ENCODE measurements at regions not wholly inside any gene's neighbourhood (a gene's known extent, or its start where the extent isn't known, plus 50 kb on each side); places are given as distances from the start of the nearest gene placed in this dataset.

- Histone ChIP-seq H3K9me3 (ENCODE audit: control insufficient read depth, low read length) (no peaks in the 10 kb centered on the region), H3K4me3 (ENCODE audit: low read length) (no peak overlapping the region), H3K27ac (ENCODE audit: low read length) (no peak overlapping the region), H3K27me3 (ENCODE audit: control insufficient read depth, insufficient read depth) (no peaks in the 10 kb centered on the region), H3K4me1 (ENCODE audit: control insufficient read depth, insufficient read depth, low read length) (no peaks in the 10 kb centered on the region)
- ATAC-seq (no peak), DNase-seq (no peak)
- 65% methylated on average over 3 of the region's 3 CpGs for WGBS
- intact Hi-C loops (cut with DNase I): no loop called here
Measured at GRCh38 chr11:97229936-97230335, 840.1 kb downstream of the JRKL start.

DNA sequence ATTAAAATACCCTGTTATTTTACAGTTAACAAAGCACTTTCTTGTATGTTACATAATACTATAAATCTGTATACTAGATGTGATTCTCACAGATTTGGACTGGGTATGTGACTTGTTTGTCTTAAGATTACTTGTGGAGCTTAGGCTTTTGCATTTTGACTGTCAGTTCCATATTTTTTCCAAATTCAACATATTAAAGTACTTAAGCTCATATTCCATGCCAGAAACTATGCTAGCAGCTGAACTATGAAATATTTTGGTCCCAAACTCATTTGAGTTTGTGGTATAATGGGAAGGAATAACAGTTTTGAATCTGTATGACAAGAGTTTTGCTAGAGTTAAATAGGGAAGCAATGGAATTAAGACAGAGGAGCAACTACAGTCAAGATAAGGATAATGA is 841.4 kb downstream of the JRKL start:
- intact Hi-C loops (cut with DNase I): no loop called here
- ATAC-seq: no peak

DNA sequence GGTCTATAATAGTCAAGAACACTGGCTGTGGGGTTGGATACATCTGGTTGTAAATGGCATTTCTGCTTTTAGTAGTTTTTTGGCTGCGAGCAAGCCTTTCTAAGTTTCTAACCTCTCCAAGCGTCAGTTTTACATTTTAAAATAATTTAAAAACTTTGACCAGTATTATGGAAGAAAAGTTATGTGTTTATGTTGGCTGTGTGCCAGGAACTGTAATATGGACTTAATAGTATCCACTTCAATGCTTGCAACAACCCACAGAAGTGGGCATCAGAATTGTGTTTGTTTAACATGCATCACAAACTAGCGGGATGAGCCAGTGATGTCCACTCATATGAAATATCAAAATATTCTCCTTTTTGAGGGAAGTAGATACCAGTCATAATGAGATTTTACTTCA is 844.2 kb downstream of the JRKL start:
- ATAC-seq (no peak), DNase-seq (no peak)
- 73% methylated on average over 3 of the region's 3 CpGs for WGBS
- Histone ChIP-seq H3K9me3 (ENCODE audit: control insufficient read depth, low read length) (no peaks in the 10 kb centered on the region), H3K4me1 (ENCODE audit: control insufficient read depth, insufficient read depth, low read length) (no peaks in the 10 kb centered on the region), H3K27ac (ENCODE audit: low read length) (no peak overlapping the region), H3K4me3 (ENCODE audit: low read length) (no peak overlapping the region), H3K27me3 (ENCODE audit: control insufficient read depth, insufficient read depth) (no peaks in the 10 kb centered on the region)
- intact Hi-C loops (cut with DNase I): no loop called here

More for the DNA sequence above, 841.4 kb downstream of the JRKL start:
- no peaks in the 10 kb centered on the region for H3K4me1 ChIP-seq (ENCODE audit: control insufficient read depth, insufficient read depth, low read length)
- DNase-seq: no peak
- H3K27ac ChIP-seq (ENCODE audit: low read length): no peak overlapping the region
- H3K27me3 ChIP-seq (ENCODE audit: control insufficient read depth, insufficient read depth): no peaks in the 10 kb centered on the region
- H3K9me3 ChIP-seq (ENCODE audit: control insufficient read depth, low read length): no peaks in the 10 kb centered on the region
- no peak overlapping the region for H3K4me3 ChIP-seq (ENCODE audit: low read length)

- H3K27ac ChIP-seq (ENCODE audit: low read length): no peak overlapping the region
- no peaks in the 10 kb centered on the region for H3K9me3 ChIP-seq (ENCODE audit: control insufficient read depth, low read length)
- 83% methylated on average over 2 of the region's 2 CpGs for WGBS
- intact Hi-C loops (cut with DNase I): no loop called here
- ATAC-seq: no peak
- no peak overlapping the region for H3K4me3 ChIP-seq (ENCODE audit: low read length)
- no peaks in the 10 kb centered on the region for H3K27me3 ChIP-seq (ENCODE audit: control insufficient read depth, insufficient read depth)
- DNase-seq: no peak
- no peaks in the 10 kb centered on the region for H3K4me1 ChIP-seq (ENCODE audit: control insufficient read depth, insufficient read depth, low read length)
Measured at GRCh38 chr11:97237151-97237550, 847.3 kb downstream of the JRKL start.

GRCh38 chr11:97247601-97248000 is 857.8 kb downstream of the JRKL start:
- Histone ChIP-seq H3K4me1 (ENCODE audit: control insufficient read depth, insufficient read depth, low read length) (no peaks in the 10 kb centered on the region), H3K4me3 (ENCODE audit: low read length) (no peak overlapping the region), H3K27ac (ENCODE audit: low read length) (no peak overlapping the region), H3K9me3 (ENCODE audit: control insufficient read depth, low read length) (no peaks in the 10 kb centered on the region), H3K27me3 (ENCODE audit: control insufficient read depth, insufficient read depth) (no peaks in the 10 kb centered on the region)
- intact Hi-C loops (cut with DNase I): no loop called here
- 86% methylated on average over 3 of the region's 3 CpGs for WGBS
- no peak for DNase-seq
- no peak for ATAC-seq

DNA sequence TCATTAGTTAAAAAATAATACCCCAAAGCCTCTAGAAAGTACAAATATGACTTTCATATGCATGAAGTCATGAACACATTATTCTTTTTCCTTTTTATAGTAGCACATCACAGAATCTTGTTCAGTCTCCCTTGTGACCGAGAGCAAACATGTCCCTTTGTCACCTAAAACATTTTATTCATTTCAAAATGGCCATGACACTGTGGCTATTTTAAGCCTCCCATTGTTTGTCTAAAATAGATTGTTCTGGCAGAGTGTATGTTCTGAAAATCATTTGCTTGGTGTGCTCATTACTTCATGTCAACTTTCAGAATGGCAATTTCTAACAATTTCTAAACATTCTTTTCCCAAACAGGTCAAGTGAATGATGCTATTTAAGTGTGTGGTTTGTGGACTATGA is 865.0 kb downstream of the JRKL start:
- WGBS: 12% methylated on average over 1 of the region's 1 CpG
- Histone ChIP-seq H3K4me1 (ENCODE audit: control insufficient read depth, insufficient read depth, low read length) (no peaks in the 10 kb centered on the region), H3K9me3 (ENCODE audit: control insufficient read depth, low read length) (no peaks in the 10 kb centered on the region), H3K27me3 (ENCODE audit: control insufficient read depth, insufficient read depth) (no peaks in the 10 kb centered on the region), H3K4me3 (ENCODE audit: low read length) (no peak overlapping the region), H3K27ac (ENCODE audit: low read length) (no peak overlapping the region)
- DNase-seq (no peak), ATAC-seq (no peak)
- intact Hi-C loops (cut with DNase I): no loop called here

DNA sequence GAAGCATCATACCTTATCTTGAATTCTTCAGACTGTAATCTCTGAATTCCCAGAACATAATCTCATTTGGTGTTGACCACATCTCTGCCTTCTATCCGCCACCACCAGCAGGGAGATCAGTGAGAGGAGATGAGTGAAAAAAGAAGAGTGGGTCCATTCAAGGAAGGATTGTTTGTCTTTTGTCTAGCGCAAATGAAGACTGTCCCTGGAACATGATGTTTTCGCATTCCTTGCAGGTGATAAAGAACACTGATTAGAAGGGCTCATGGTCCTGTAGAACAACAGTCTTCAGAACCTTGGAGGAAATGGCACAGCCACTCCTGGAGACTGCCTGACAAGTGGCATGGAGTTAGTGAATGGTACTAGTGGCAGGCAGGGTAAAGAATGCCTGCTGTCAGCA is 869.6 kb downstream of the JRKL start:
- 82% methylated on average over 3 of the region's 3 CpGs for WGBS
- H3K27me3 ChIP-seq (ENCODE audit: control insufficient read depth, insufficient read depth): no peaks in the 10 kb centered on the region
- DNase-seq (no peak), ATAC-seq (no peak)
- no peak overlapping the region for H3K4me3 ChIP-seq (ENCODE audit: low read length)
- H3K9me3 ChIP-seq (ENCODE audit: control insufficient read depth, low read length): no peaks in the 10 kb centered on the region
- intact Hi-C loops (cut with DNase I): no loop called here
- H3K27ac ChIP-seq (ENCODE audit: low read length): no peak overlapping the region
- peaks cover 1% of the 10 kb centered on the region for H3K4me1 ChIP-seq (ENCODE audit: control insufficient read depth, insufficient read depth, low read length)

DNA sequence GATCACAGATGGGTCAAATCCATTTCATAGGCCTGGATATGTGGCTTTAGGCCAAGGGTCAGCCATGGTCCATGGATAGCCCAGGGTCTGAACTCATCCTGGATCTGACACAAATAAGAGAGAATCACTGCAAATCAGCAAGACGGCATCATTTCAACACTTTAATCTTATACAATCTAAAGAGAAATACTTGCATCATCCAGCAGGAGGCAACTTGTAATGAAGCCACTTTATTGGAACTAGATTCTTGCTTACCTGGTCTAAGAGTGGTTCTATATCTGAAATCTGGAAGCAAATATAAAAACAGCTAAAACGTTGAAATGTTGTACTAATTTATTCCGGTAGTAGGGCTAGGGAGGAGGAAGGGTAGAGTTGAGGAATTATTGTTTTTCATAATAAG is 870.1 kb downstream of the JRKL start:
- no peak overlapping the region for H3K4me3 ChIP-seq (ENCODE audit: low read length)
- intact Hi-C loops (cut with DNase I): no loop called here
- no peak for DNase-seq
- no peak for ATAC-seq
- WGBS: 91% methylated on average over 3 of the region's 3 CpGs
- H3K27ac ChIP-seq (ENCODE audit: low read length): no peak overlapping the region
- peaks cover 1% of the 10 kb centered on the region for H3K4me1 ChIP-seq (ENCODE audit: control insufficient read depth, insufficient read depth, low read length)
- no peaks in the 10 kb centered on the region for H3K27me3 ChIP-seq (ENCODE audit: control insufficient read depth, insufficient read depth)
- H3K9me3 ChIP-seq (ENCODE audit: control insufficient read depth, low read length): no peaks in the 10 kb centered on the region

DNA sequence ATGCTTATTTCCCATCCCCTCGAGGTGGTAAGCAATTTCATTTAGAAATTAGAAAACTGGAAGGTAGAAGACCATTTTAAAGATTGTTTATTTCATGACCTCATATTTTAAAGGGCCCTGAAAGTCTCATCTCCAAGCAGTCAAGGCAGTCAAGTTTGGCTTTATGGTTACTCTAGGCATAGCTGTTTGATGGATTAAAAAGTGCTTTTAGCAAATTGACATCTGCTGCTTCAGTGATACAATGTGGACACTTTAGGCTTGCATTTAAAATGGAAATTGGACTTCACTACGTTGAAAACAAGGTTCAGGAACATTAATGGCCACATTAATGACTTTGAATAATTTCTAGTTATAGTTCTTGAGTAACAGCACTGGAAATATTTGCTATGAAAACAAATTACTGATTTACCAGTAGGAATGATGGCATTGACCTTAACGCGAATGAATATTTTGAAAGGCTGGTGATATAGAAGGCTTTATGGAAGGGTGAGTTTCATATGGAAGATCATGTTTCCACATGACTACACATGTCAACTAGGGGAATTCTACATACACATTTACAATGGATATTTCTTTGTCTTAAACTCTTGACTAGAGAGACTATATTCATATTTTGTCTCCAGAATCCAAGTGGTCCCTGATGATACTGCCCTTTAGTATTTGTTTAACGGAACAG is 873.5 kb downstream of the JRKL start:
- peaks cover 1% of the 10 kb centered on the region for H3K4me1 ChIP-seq (ENCODE audit: control insufficient read depth, insufficient read depth, low read length)
- WGBS: 78% methylated on average over 5 of the region's 5 CpGs
- no peaks in the 10 kb centered on the region for H3K27me3 ChIP-seq (ENCODE audit: control insufficient read depth, insufficient read depth)
- no peaks in the 10 kb centered on the region for H3K9me3 ChIP-seq (ENCODE audit: control insufficient read depth, low read length)
- no peak for DNase-seq
- intact Hi-C loops (cut with DNase I): no loop called here
- H3K27ac ChIP-seq (ENCODE audit: low read length): no peak overlapping the region
- ATAC-seq: no peak
- no peak overlapping the region for H3K4me3 ChIP-seq (ENCODE audit: low read length)

DNA sequence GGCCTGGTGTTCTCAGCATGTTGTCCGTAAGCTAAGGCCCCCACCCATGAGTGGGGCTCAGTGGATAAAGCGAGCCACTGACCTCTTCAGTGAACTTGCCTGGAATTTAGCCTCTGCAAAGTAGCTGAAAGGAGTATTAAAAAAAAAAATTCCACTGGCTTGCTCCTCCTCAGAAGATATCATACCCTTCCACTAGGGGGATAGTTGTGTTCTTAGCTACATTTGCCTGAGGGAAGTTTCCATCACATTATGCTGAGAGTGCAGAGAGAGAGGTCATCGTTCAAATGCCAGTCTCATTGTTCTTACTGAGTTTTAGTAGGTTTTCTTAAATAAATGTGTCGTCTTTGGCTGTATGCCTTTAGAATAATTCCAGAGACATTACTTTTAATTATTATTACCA is 879.7 kb downstream of the JRKL start:
- Histone ChIP-seq H3K4me1 (ENCODE audit: control insufficient read depth, insufficient read depth, low read length) (no peaks in the 10 kb centered on the region), H3K27me3 (ENCODE audit: control insufficient read depth, insufficient read depth) (no peaks in the 10 kb centered on the region), H3K27ac (ENCODE audit: low read length) (no peak overlapping the region), H3K4me3 (ENCODE audit: low read length) (no peak overlapping the region), H3K9me3 (ENCODE audit: control insufficient read depth, low read length) (peaks cover 7% of the 10 kb centered on the region)
- ATAC-seq: no peak
- intact Hi-C loops (cut with DNase I): no loop called here
- 73% methylated on average over 4 of the region's 4 CpGs for WGBS
- no peak for DNase-seq

- H3K27ac ChIP-seq (ENCODE audit: low read length): no peak overlapping the region
- ATAC-seq: no peak
- no peak overlapping the region for H3K4me3 ChIP-seq (ENCODE audit: low read length)
- DNase-seq: no peak
- no peaks in the 10 kb centered on the region for H3K9me3 ChIP-seq (ENCODE audit: control insufficient read depth, low read length)
- WGBS: 94% methylated on average over 4 of the region's 4 CpGs
- no peaks in the 10 kb centered on the region for H3K27me3 ChIP-seq (ENCODE audit: control insufficient read depth, insufficient read depth)
- intact Hi-C loops (cut with DNase I): no loop called here
- H3K4me1 ChIP-seq (ENCODE audit: control insufficient read depth, insufficient read depth, low read length): no peaks in the 10 kb centered on the region
Measured at GRCh38 chr11:97279341-97279740, 889.5 kb downstream of the JRKL start.

DNA sequence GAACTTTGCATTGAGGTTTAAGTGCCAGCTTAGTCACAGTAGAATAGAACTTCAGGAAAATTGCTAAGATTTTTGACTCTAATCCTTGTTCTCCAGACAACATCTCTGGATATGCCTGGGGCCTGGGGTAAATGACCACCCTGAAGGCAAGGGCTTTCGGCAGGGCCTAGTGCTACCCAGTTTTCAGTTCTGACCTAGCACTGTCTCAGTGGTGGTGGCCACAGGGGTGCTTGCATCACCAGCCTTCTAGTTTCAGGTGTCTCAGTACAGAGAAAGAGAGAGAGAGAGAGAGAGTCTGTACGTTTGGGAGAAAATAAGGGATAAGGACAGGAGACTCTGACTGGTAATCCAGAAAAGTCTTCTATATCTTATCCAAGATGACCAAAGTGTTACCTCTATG is 890.5 kb downstream of the JRKL start:
- no peak overlapping the region for H3K4me3 ChIP-seq (ENCODE audit: low read length)
- no peaks in the 10 kb centered on the region for H3K9me3 ChIP-seq (ENCODE audit: control insufficient read depth, low read length)
- no peaks in the 10 kb centered on the region for H3K27me3 ChIP-seq (ENCODE audit: control insufficient read depth, insufficient read depth)
- intact Hi-C loops (cut with DNase I): no loop called here
- DNase-seq (no peak), ATAC-seq (no peak)
- no peaks in the 10 kb centered on the region for H3K4me1 ChIP-seq (ENCODE audit: control insufficient read depth, insufficient read depth, low read length)
- no peak overlapping the region for H3K27ac ChIP-seq (ENCODE audit: low read length)
- 81% methylated on average over 2 of the region's 2 CpGs for WGBS

Measured in right cardiac atrium (tissue), 5 donors.